Endometrial microvascular endothelial cells (primary cell): ENCODE measurements at regions not wholly inside any gene's neighbourhood (a gene's known extent, or its start where the extent isn't known, plus 50 kb on each side); places are given as distances from the start of the nearest gene placed in this dataset.

Source experiments
- in situ Hi-C: cut with HindIII; loops from 2 replicates; pipeline ENCODE4 v1.10.0; 2017; ENCODE audit warnings: low sequenced_read_pairs, low pct_unique_long_range_greater_than_20kb; ENCODE audit errors: inconsistent ontology term

GRCh38 chr18:72207280-72207679, 336.9 kb downstream of the CBLN2 start:
- in situ Hi-C loops = no loop called here

GRCh38 chr18:72206814-72207213, 337.3 kb downstream of the CBLN2 start:
- in situ Hi-C loops = no loop called here

- in situ Hi-C loops = no loop called here
Measured at GRCh38 chr18:72201032-72201431, 343.1 kb downstream of the CBLN2 start.

- in situ Hi-C loops = no loop called here
Measured at GRCh38 chr18:72197591-72197990, 346.6 kb downstream of the CBLN2 start.

GRCh38 chr18:72194072-72194471, 350.1 kb downstream of the CBLN2 start:
- in situ Hi-C loops = no loop called here

GRCh38 chr18:72187956-72188355, 356.2 kb downstream of the CBLN2 start:
- in situ Hi-C loops = no loop called here

- in situ Hi-C loops = no loop called here
Measured at GRCh38 chr18:72181241-72181764, 362.8 kb downstream of the CBLN2 start.

GRCh38 chr18:72180689-72181088, 363.5 kb downstream of the CBLN2 start:
- in situ Hi-C loops = no loop called here

GRCh38 chr18:72174972-72175649, 369.0 kb downstream of the CBLN2 start:
- in situ Hi-C loops = no loop called here

- in situ Hi-C loops = no loop called here
Measured at GRCh38 chr18:72171596-72171995, 372.5 kb downstream of the CBLN2 start.

- in situ Hi-C loops = no loop called here
Measured at GRCh38 chr18:72161691-72162090, 382.5 kb downstream of the CBLN2 start.

- in situ Hi-C loops = no loop called here
Measured at GRCh38 chr18:72160510-72161445, 383.4 kb downstream of the CBLN2 start.

GRCh38 chr18:72155327-72155726, 388.8 kb downstream of the CBLN2 start:
- in situ Hi-C loops = no loop called here

GRCh38 chr18:72154926-72155325, 389.2 kb downstream of the CBLN2 start:
- in situ Hi-C loops = no loop called here

- in situ Hi-C loops = no loop called here
Measured at GRCh38 chr18:72152935-72153334, 391.2 kb downstream of the CBLN2 start.

GRCh38 chr18:72147830-72148229, 396.3 kb downstream of the CBLN2 start:
- in situ Hi-C loops = no loop called here

- in situ Hi-C loops = no loop called here
Measured at GRCh38 chr18:72140007-72140406, 404.1 kb downstream of the CBLN2 start.

GRCh38 chr18:72128649-72129048, 415.5 kb downstream of the CBLN2 start:
- in situ Hi-C loops = no loop called here

- in situ Hi-C loops = no loop called here
Measured at GRCh38 chr18:72122103-72122502, 422.0 kb downstream of the CBLN2 start.

- in situ Hi-C loops = no loop called here
Measured at GRCh38 chr18:72119082-72119481, 425.1 kb downstream of the CBLN2 start.
